Left renal pelvis (tissue), 4 donors: ENCODE measurements at regions not wholly inside any gene's neighbourhood (a gene's known extent, or its start where the extent isn't known, plus 50 kb on each side); places are given as distances from the start of the nearest gene placed in this dataset.

ENCODE experiments used
- DNase-seq, 4 donors: peaks; one replicate each; pipeline ENCODE4 v3.0.0-alpha.2; 2013; ENCODE audit warnings: low read depth in 4 of 4, low spot score in 3 of 4

- DNase-seq: peak in 3 of 4 donors; percentile 46 to 53 (median 46)
These were observed 58.6 kb upstream of the ZC4H2 start, which contains the start of gene ZC3H12B for GRCh38 chrX:65034668-65035445. Gene ZC3H12B, plus strand, starts transcription at chrX:65034826.

- no peak for DNase-seq
These were observed 58.0 kb upstream of the ZC4H2 start for GRCh38 chrX:65034292-65034667.
